Chondrocyte (in vitro differentiated cells): ENCODE measurements at regions not wholly inside any gene's neighbourhood (a gene's known extent, or its start where the extent isn't known, plus 50 kb on each side); places are given as distances from the start of the nearest gene placed in this dataset.

Experiments used
- DNase-seq: peaks from one replicate; pipeline ENCODE4 v3.0.0; 2021; ENCODE audit warnings: mixed read lengths, low spot score
- H3K27ac Mint-ChIP-seq: one replicate; pipeline ENCODE4 v1.8.0; 2021; ENCODE audit warnings: mild to moderate bottlenecking, moderate library complexity, mixed read lengths; ENCODE audit not compliant: unreplicated experiment
- H3K27me3 Mint-ChIP-seq: 2 replicates; pipeline ENCODE4 v1.8.0; 2021; ENCODE audit warnings: low read depth, mixed read lengths
- H3K36me3 Mint-ChIP-seq: 2 replicates; pipeline ENCODE4 v1.8.0; 2021; ENCODE audit warnings: low read depth, mixed read lengths
- H3K4me1 Mint-ChIP-seq: 2 replicates; pipeline ENCODE4 v1.8.0; 2021; ENCODE audit warnings: low read depth, mild to moderate bottlenecking, mixed read lengths
- H3K4me3 Mint-ChIP-seq: one replicate; pipeline ENCODE4 v1.8.0; 2021; ENCODE audit warnings: mild to moderate bottlenecking, moderate library complexity, mixed read lengths; ENCODE audit not compliant: unreplicated experiment
- H3K9me3 Mint-ChIP-seq: 2 replicates; pipeline ENCODE4 v1.8.0; 2021; ENCODE audit warnings: low read depth, mixed read lengths
- CTCF ChIP-seq: fragments of 200-600 bp; sonication (generic); IDR thresholded peaks from 2 replicates; pipeline ENCODE4 v1.5.0; 2021; ENCODE audit warnings: antibody characterized with exemption, mild to moderate bottlenecking, moderate library complexity

DNA sequence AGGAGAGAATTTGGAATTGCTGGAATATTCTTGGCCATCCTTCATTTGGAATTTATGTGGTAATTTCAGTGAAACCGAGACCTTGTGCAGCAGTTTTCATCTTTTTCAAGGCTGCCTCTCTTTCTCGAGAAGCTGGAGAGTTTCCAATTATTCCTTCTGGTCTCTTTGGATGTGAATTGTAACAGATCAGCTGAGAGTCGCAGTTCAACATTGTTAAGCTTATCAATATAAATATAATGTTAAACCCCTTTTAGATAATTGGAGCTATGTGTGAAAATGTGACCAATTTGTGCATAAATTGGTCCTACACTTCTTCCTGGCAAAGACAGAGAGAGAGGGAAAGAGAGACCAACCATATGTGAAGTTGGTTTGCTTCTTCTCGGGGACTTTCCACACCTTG, 425.6 kb downstream of the TSHZ3 start:
- peaks cover 7% of the 10 kb centered on the region for H3K27me3 Mint-ChIP-seq
- no peak overlapping the region for H3K4me3 Mint-ChIP-seq
- TF ChIP-seq CTCF = no peak
- H3K27ac Mint-ChIP-seq = no peak overlapping the region
- H3K36me3 Mint-ChIP-seq = no peaks in the 10 kb centered on the region
- H3K9me3 Mint-ChIP-seq = peaks cover 7% of the 10 kb centered on the region
- H3K4me1 Mint-ChIP-seq = no peaks in the 10 kb centered on the region
- DNase-seq = no peak

GRCh38 chr19:30923096-30923495, 426.1 kb downstream of the TSHZ3 start:
- no peaks in the 10 kb centered on the region for H3K36me3 Mint-ChIP-seq
- no peak for TF ChIP-seq CTCF
- peaks cover 7% of the 10 kb centered on the region for H3K27me3 Mint-ChIP-seq
- H3K27ac Mint-ChIP-seq = no peak overlapping the region
- H3K4me1 Mint-ChIP-seq = no peaks in the 10 kb centered on the region
- DNase-seq = no peak
- no peak overlapping the region for H3K4me3 Mint-ChIP-seq
- peaks cover 2% of the 10 kb centered on the region for H3K9me3 Mint-ChIP-seq

- H3K4me3 Mint-ChIP-seq = no peak overlapping the region
- TF ChIP-seq CTCF = no peak
- no peak for DNase-seq
- H3K27ac Mint-ChIP-seq = no peak overlapping the region
- no peaks in the 10 kb centered on the region for H3K9me3 Mint-ChIP-seq
- H3K4me1 Mint-ChIP-seq = no peaks in the 10 kb centered on the region
- H3K27me3 Mint-ChIP-seq = peaks cover 5% of the 10 kb centered on the region
- H3K36me3 Mint-ChIP-seq = no peaks in the 10 kb centered on the region
These were observed 429.0 kb downstream of the TSHZ3 start for GRCh38 chr19:30920222-30920621.

DNA sequence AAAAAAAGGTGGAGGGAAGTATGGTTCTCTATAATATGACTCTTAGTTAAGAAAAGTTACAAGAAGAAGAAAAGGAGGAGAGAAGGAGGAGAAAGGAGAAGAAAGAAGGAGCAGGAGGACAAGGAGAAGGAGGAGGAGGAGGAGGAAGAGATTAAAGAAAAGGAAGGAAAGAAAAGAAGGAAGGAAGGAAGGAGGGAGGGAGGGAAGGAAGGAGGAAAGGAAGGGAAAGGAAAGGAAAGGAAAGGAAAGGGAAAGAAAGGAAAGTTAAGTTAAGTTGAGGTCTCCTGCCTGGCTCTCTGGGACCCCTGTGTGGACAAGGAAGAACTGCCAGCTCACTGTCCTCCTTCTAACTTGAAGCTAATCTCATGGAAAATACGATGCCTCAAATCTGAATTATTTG, 429.5 kb downstream of the TSHZ3 start:
- H3K4me1 Mint-ChIP-seq = no peaks in the 10 kb centered on the region
- no peak for TF ChIP-seq CTCF
- DNase-seq = no peak
- no peak overlapping the region for H3K27ac Mint-ChIP-seq
- H3K4me3 Mint-ChIP-seq = no peak overlapping the region
- H3K36me3 Mint-ChIP-seq = no peaks in the 10 kb centered on the region
- peaks cover 8% of the 10 kb centered on the region for H3K27me3 Mint-ChIP-seq
- no peaks in the 10 kb centered on the region for H3K9me3 Mint-ChIP-seq

- peaks cover 8% of the 10 kb centered on the region for H3K27me3 Mint-ChIP-seq
- DNase-seq = no peak
- H3K36me3 Mint-ChIP-seq = no peaks in the 10 kb centered on the region
- no peak overlapping the region for H3K4me3 Mint-ChIP-seq
- no peaks in the 10 kb centered on the region for H3K4me1 Mint-ChIP-seq
- no peak overlapping the region for H3K27ac Mint-ChIP-seq
- no peaks in the 10 kb centered on the region for H3K9me3 Mint-ChIP-seq
- TF ChIP-seq CTCF = no peak
These were observed 433.0 kb downstream of the TSHZ3 start for GRCh38 chr19:30916238-30916637.
